HEK293 (cell line): ENCODE measurements at regions not wholly inside any gene's neighbourhood (a gene's known extent, or its start where the extent isn't known, plus 50 kb on each side); places are given as distances from the start of the nearest gene placed in this dataset.

ENCODE experiments used
- GFI1B ChIP-seq: fragments of 450-650 bp; formaldehyde crosslinking; IDR thresholded peaks from 2 replicates; pipeline ENCODE4 v1.5.1; 2016; ENCODE audit warnings: missing biosample characterization, missing genetic modification characterization
- ZNF16 ChIP-seq: fragments of 450-650 bp; formaldehyde crosslinking; IDR thresholded peaks from 2 replicates; pipeline ENCODE4 v1.5.1; 2016; ENCODE audit warnings: low read depth, missing biosample characterization, missing genetic modification characterization
- ZNF626 ChIP-seq: fragments of 450-650 bp; sonication (Bioruptor Pico); formaldehyde crosslinking; IDR thresholded peaks from 2 replicates; pipeline ENCODE4 v1.5.1; 2018; ENCODE audit warnings: missing biosample characterization, missing genetic modification characterization, inconsistent platforms
- TF ChIP-seq, protein P1 (sequence below): fragments of 450-650 bp; formaldehyde crosslinking; IDR thresholded peaks from 2 replicates; pipeline ENCODE4 v1.5.1; 2016; ENCODE audit warnings: missing biosample characterization, missing genetic modification characterization
- TF ChIP-seq, protein P2 (sequence below): fragments of 450-650 bp; formaldehyde crosslinking; IDR thresholded peaks from 2 replicates; pipeline ENCODE4 v1.5.1; 2017; ENCODE audit warnings: missing biosample characterization, missing genetic modification characterization

DNA sequence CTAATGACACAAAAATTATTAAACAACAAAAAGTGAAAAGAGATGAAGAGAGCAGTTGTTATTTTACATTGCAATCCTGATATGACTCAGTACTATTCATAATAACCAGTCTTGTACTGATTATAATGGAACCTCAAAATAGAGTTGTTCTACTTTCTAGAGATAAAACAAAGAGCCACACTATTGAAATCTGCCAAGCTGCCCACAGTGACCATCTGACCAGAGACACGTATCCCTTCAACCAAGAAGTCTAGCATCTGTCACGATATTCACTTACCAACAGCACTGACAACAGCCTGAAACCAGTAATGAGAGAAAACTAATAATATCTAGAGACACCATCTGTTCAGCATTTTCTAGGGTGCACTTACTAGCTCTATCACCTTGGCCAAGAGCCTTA lies 466.7 kb downstream of the NKX6-1 start:
- TF ChIP-seq ZNF626 (tag by site-specific recombination) (no peak), GFI1B (no peak), ZNF16 (tag by site-specific recombination) (no peak)
- TF ChIP-seq, protein P1, sequence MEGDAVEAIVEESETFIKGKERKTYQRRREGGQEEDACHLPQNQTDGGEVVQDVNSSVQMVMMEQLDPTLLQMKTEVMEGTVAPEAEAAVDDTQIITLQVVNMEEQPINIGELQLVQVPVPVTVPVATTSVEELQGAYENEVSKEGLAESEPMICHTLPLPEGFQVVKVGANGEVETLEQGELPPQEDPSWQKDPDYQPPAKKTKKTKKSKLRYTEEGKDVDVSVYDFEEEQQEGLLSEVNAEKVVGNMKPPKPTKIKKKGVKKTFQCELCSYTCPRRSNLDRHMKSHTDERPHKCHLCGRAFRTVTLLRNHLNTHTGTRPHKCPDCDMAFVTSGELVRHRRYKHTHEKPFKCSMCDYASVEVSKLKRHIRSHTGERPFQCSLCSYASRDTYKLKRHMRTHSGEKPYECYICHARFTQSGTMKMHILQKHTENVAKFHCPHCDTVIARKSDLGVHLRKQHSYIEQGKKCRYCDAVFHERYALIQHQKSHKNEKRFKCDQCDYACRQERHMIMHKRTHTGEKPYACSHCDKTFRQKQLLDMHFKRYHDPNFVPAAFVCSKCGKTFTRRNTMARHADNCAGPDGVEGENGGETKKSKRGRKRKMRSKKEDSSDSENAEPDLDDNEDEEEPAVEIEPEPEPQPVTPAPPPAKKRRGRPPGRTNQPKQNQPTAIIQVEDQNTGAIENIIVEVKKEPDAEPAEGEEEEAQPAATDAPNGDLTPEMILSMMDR (tag by site-specific recombination), result no peak
- TF ChIP-seq, protein P2, sequence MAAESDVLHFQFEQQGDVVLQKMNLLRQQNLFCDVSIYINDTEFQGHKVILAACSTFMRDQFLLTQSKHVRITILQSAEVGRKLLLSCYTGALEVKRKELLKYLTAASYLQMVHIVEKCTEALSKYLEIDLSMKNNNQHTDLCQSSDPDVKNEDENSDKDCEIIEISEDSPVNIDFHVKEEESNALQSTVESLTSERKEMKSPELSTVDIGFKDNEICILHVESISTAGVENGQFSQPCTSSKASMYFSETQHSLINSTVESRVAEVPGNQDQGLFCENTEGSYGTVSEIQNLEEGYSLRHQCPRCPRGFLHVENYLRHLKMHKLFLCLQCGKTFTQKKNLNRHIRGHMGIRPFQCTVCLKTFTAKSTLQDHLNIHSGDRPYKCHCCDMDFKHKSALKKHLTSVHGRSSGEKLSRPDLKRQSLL (tag by site-specific recombination), result no peak
